ENCODE measurements at regions not wholly inside any gene's neighbourhood (a gene's known extent, or its start where the extent isn't known, plus 50 kb on each side); places are given as distances from the start of the nearest gene placed in this dataset.
A peak's percentile ranks its signal among the peaks of the same experiment; 100 is the strongest.
"Not testable (repeated sequence)": the region's sequence is repeated elsewhere in the genome, so short reads cannot be mapped to it uniquely, and the experiment has no call there.

- not testable (repeated sequence) for DNase-seq (ENCODE audit: low read depth, low spot score)
These were observed 51.7 kb downstream of the PPIAL4C start for GRCh38 chr1:149635290-149635899.

GRCh38 chr1:149636286-149637122, 52.9 kb downstream of the PPIAL4C start:
- DNase-seq (ENCODE audit: low read depth, low spot score) = peak; percentile 75

GRCh38 chr1:149638481-149638880, 54.8 kb downstream of the PPIAL4C start:
- not testable (repeated sequence) for DNase-seq (ENCODE audit: low read depth, low spot score)

GRCh38 chr1:149638901-149639658, 55.4 kb downstream of the PPIAL4C start:
- not testable (repeated sequence) for DNase-seq (ENCODE audit: low read depth, low spot score)

- DNase-seq (ENCODE audit: low read depth, low spot score) = not testable (repeated sequence)
These were observed 57.5 kb downstream of the PPIAL4C start for GRCh38 chr1:149641179-149641578.

GRCh38 chr1:149644818-149645217, 61.2 kb downstream of the PPIAL4C start:
- not testable (repeated sequence) for DNase-seq (ENCODE audit: low read depth, low spot score)

- not testable (repeated sequence) for DNase-seq (ENCODE audit: low read depth, low spot score)
These were observed 62.8 kb downstream of the PPIAL4C start for GRCh38 chr1:149646360-149647017.

GRCh38 chr1:149647018-149647373, 63.3 kb downstream of the PPIAL4C start:
- not testable (repeated sequence) for DNase-seq (ENCODE audit: low read depth, low spot score)

- DNase-seq (ENCODE audit: low read depth, low spot score) = not testable (repeated sequence)
These were observed 74.1 kb downstream of the PPIAL4C start for GRCh38 chr1:149657750-149658149.

GRCh38 chr1:149658175-149658574, 74.5 kb downstream of the PPIAL4C start:
- DNase-seq (ENCODE audit: low read depth, low spot score) = not testable (repeated sequence)

- not testable (repeated sequence) for DNase-seq (ENCODE audit: low read depth, low spot score)
These were observed 81.0 kb downstream of the PPIAL4C start for GRCh38 chr1:149664624-149665023.

- not testable (repeated sequence) for DNase-seq (ENCODE audit: low read depth, low spot score)
These were observed 81.4 kb downstream of the PPIAL4C start for GRCh38 chr1:149665033-149665432.

GRCh38 chr1:149665528-149665927, 81.9 kb downstream of the PPIAL4C start:
- DNase-seq (ENCODE audit: low read depth, low spot score) = not testable (repeated sequence)

GRCh38 chr1:149673231-149673909, 89.7 kb downstream of the PPIAL4C start:
- not testable (repeated sequence) for DNase-seq (ENCODE audit: low read depth, low spot score)

GRCh38 chr1:149674921-149675320, 91.3 kb downstream of the PPIAL4C start:
- not testable (repeated sequence) for DNase-seq (ENCODE audit: low read depth, low spot score)

- not testable (repeated sequence) for DNase-seq (ENCODE audit: low read depth, low spot score)
These were observed 93.7 kb downstream of the PPIAL4C start for GRCh38 chr1:149677359-149677758.

- DNase-seq (ENCODE audit: low read depth, low spot score) = not testable (repeated sequence)
These were observed 95.8 kb upstream of the FCGR1A start for GRCh38 chr1:149686593-149687238.

- DNase-seq (ENCODE audit: low read depth, low spot score) = not testable (repeated sequence)
These were observed 91.1 kb upstream of the FCGR1A start for GRCh38 chr1:149691399-149691798.

GRCh38 chr1:149692804-149693539, 89.5 kb upstream of the FCGR1A start:
- not testable (repeated sequence) for DNase-seq (ENCODE audit: low read depth, low spot score)

- DNase-seq (ENCODE audit: low read depth, low spot score) = not testable (repeated sequence)
These were observed 87.4 kb upstream of the FCGR1A start for GRCh38 chr1:149695066-149695465.
